Stomach (tissue), 8 donors: ENCODE measurements at regions not wholly inside any gene's neighbourhood (a gene's known extent, or its start where the extent isn't known, plus 50 kb on each side); places are given as distances from the start of the nearest gene placed in this dataset.

Experiments
- DNase-seq, 2 donors: peaks; one replicate each; pipeline versions ENCODE4 v3.0.0 to v3.0.0-alpha.2; 2013 to 2019
- H3K27ac ChIP-seq, 5 donors: fragments of 200-600 bp in 4 of 5; sonication (generic) in 4 of 5; one replicate each; pipeline ENCODE4 v1.5.1; 2013 to 2019; ENCODE audit warnings: mild to moderate bottlenecking in 1 of 5, moderate library complexity in 1 of 5
- H3K27me3 ChIP-seq, 3 donors: fragments of 200-600 bp; sonication (generic); one replicate each; pipeline ENCODE4 v1.5.1; 2017 to 2019; ENCODE audit warnings: mixed run types in 1 of 3
- H3K36me3 ChIP-seq, 4 donors: fragments of 200-600 bp; sonication (generic); 1 replicate in 3 of 4; 2 replicates in 1 of 4; pipeline ENCODE4 v1.5.1; 2016 to 2019
- H3K4me1 ChIP-seq, 4 donors: fragments of 200-600 bp; sonication (generic); one replicate each; pipeline ENCODE4 v1.5.1; 2016 to 2019
- H3K4me3 ChIP-seq, 4 donors: fragments of 200-600 bp; sonication (generic) in 3 of 4; one replicate each; pipeline ENCODE4 v1.5.1; 2016 to 2019; ENCODE audit warnings: mild to moderate bottlenecking in 1 of 4
- H3K9me3 ChIP-seq, 4 donors: fragments of 200-600 bp; sonication (generic); one replicate each; pipeline ENCODE4 v1.5.1; 2016 to 2019
- EP300 ChIP-seq: sonication (generic); formaldehyde crosslinking; IDR thresholded peaks from one replicate; pipeline ENCODE4 v1.6.1; 2017; ENCODE audit warnings: antibody characterized with exemption
- POLR2A ChIP-seq, 4 donors: fragments of 450-650 bp; IDR thresholded peaks; one replicate each; pipeline ENCODE4 v1.6.1; 2016; ENCODE audit warnings: antibody characterized with exemption in 4 of 4, control low read depth in 2 of 4, mild to moderate bottlenecking in 1 of 4, moderate library complexity in 1 of 4
- POLR2AphosphoS5 ChIP-seq, 3 donors: sonication (generic); formaldehyde crosslinking; IDR thresholded peaks; one replicate each; pipeline ENCODE4 v1.6.1; 2016; ENCODE audit warnings: antibody characterized with exemption in 3 of 3
- WGBS, 5 donors: extraction: QIAGEN DNeasy Blood & Tissue Kit in 3 of 5; methylation state at CpG; one replicate each; pipeline versions ENCODE4 v1.1.5 to v1.1.7; 2013 to 2018; 5-methylcytosine and 5-hydroxymethylcytosine counted together
- intact Hi-C: fragments of 100-400 bp; cut with DNase I; formaldehyde crosslinking; loops from one replicate; pipeline ENCODE4 v1.15.1; 2023; ENCODE audit warnings: low total_unique reads
- TF ChIP-seq, protein P1 (sequence below), 7 experiments: fragments of 450-650 bp in 4 of 7; fragments of 200-600 bp in 3 of 7; sonication (generic) in 3 of 7; IDR thresholded peaks; one replicate each; pipeline ENCODE4 v1.5.1; 2016 to 2019; ENCODE audit warnings: antibody characterized with exemption in 7 of 7, control low read depth in 2 of 7, mild to moderate bottlenecking in 1 of 7
- donor health status: healthy with polysubstance abuse.
- donor health status: Bipolar disorder and iron deficiency.
- donor health status: healthy.

DNA sequence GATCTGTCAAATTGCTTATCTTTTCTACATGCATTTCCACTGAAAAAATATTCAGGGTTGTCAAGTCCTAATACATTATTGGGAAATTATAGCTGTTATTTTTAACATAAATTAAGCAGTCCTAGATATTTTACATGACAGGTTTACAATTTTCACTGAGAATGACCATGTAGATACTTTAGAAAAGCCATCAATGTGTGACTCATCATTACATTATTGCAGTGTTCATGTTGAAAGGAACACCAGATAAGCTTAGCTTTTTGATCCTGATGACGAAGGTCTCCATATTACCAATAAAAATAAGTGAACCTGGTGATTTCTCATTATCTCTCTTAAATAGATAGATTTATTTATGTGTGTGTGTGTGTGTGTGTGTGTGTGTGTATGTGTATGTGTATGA lies 529.5 kb upstream of the PCDH15 start:
- H3K27ac ChIP-seq, result no peak overlapping the region
- 54 to 81% (median 68%) methylated on average over 1 of the region's 1 CpG for WGBS, 5 donors
- H3K9me3 ChIP-seq, result no peaks in the 10 kb centered on the region
- intact Hi-C loops, result no loop called here
- no peaks in the 10 kb centered on the region for H3K27me3 ChIP-seq
- no peak overlapping the region for H3K4me3 ChIP-seq
- H3K36me3 ChIP-seq, result no peaks in the 10 kb centered on the region
- H3K4me1 ChIP-seq, result no peaks in the 10 kb centered on the region
- no peak for DNase-seq
- TF ChIP-seq POLR2A (IDR thresholded peaks at IDR 0.05), result no peak
- no peak for TF ChIP-seq POLR2AphosphoS5 (IDR thresholded peaks at IDR 0.05)
- no peak for TF ChIP-seq EP300
- TF ChIP-seq, protein P1, sequence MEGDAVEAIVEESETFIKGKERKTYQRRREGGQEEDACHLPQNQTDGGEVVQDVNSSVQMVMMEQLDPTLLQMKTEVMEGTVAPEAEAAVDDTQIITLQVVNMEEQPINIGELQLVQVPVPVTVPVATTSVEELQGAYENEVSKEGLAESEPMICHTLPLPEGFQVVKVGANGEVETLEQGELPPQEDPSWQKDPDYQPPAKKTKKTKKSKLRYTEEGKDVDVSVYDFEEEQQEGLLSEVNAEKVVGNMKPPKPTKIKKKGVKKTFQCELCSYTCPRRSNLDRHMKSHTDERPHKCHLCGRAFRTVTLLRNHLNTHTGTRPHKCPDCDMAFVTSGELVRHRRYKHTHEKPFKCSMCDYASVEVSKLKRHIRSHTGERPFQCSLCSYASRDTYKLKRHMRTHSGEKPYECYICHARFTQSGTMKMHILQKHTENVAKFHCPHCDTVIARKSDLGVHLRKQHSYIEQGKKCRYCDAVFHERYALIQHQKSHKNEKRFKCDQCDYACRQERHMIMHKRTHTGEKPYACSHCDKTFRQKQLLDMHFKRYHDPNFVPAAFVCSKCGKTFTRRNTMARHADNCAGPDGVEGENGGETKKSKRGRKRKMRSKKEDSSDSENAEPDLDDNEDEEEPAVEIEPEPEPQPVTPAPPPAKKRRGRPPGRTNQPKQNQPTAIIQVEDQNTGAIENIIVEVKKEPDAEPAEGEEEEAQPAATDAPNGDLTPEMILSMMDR (IDR thresholded peaks at IDR 0.05), result no peak

DNA sequence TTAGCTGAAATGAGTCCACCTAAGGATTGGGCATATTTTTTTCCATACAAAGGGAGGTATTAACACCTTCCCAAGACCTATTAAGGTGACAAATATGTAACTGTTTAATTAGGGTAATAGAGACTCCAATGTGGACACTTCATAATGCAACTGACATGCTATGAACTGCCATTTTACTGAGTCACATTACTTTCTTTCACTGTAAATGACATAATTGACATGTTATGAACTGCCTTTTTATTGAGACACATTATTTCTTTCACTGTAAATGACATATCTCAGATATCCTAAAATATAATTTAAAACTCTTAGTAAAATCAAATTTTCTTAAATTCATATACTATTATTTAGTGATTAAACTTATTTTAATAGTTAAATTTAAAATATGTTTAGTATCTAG lies 528.8 kb upstream of the PCDH15 start:
- no peak overlapping the region for H3K27ac ChIP-seq
- H3K36me3 ChIP-seq, result no peaks in the 10 kb centered on the region
- TF ChIP-seq, protein P1 (IDR thresholded peaks at IDR 0.05), result no peak
- no peak for TF ChIP-seq POLR2A (IDR thresholded peaks at IDR 0.05)
- TF ChIP-seq EP300, result no peak
- no peak for TF ChIP-seq POLR2AphosphoS5 (IDR thresholded peaks at IDR 0.05)
- H3K4me3 ChIP-seq, result no peak overlapping the region
- no peak for DNase-seq
- H3K27me3 ChIP-seq, result no peaks in the 10 kb centered on the region
- H3K4me1 ChIP-seq, result no peaks in the 10 kb centered on the region
- no peaks in the 10 kb centered on the region for H3K9me3 ChIP-seq
- intact Hi-C loops, result no loop called here

DNA sequence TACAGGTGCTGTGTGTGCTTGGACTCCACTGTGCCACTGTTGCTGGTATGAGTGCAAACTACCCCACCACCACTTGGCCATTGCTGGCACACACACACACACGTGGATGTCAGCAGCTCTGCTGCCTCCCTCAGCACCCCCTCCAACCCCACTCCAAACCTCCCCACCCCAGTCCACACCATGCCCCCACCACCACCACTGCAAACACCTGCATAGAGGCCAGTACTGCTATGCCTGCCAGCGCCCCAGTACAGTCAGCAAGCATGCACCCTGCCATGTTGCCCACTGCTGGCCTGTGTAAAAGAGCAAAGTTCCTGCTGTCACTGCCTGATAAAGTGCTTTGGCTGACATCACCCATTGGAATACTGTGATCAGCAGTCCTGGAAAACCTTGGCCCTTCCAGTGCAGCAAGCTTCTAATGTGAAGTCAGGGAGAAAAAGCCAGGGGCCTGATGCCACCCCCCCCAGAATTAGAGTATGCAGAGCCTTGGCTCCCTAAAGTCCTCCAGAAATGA lies 519.2 kb upstream of the PCDH15 start:
- H3K27me3 ChIP-seq, result no peaks in the 10 kb centered on the region
- H3K4me3 ChIP-seq, result no peak overlapping the region
- H3K4me1 ChIP-seq, result no peaks in the 10 kb centered on the region
- peaks cover 0 to 10% (median 0%) of the 10 kb centered on the region in 4 donors for H3K9me3 ChIP-seq
- 65 to 82% (median 71%) methylated on average over 1 to 2 of the region's 2 CpGs for WGBS, 5 donors
- H3K36me3 ChIP-seq, result no peaks in the 10 kb centered on the region
- no peak for DNase-seq
- H3K27ac ChIP-seq, result no peak overlapping the region
- intact Hi-C loops, result no loop called here
- TF ChIP-seq, protein P1 (IDR thresholded peaks at IDR 0.05), result no peak
- no peak for TF ChIP-seq POLR2AphosphoS5 (IDR thresholded peaks at IDR 0.05)

DNA sequence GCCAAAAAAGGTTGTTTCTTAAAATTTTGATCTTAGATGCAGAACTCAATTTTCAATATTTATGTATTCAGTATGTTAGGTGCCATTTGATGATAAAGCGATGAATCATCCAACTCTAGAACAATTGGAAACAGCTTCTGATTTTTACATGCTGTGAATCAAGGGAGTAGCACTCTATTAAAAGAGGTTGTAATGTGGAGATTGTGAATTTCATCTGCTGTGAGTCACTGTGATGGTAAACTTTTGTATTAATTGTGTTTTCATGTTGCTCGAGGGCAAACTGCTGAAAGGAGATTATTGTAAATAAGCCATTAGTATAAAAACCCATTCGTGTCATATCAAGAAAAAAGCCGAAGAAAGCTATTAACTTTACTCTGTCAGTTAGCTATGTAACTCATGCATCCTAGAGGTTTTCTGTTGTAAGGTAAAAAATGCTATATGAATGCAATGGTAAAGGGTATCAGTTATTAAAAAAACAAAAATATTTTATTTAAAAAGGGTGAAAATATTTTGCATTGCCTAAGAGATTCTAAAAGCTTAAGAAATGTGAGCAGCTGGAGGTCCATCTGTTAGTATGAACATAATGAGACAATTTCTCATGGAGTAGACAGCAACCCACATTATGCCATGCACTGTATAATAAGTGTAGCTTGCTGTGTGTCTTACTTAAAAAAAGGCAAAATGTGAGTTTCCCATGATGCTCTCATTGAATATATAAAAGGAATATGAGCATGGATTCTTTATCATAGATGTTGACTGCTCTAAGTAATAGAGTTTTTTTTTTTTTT lies 511.0 kb upstream of the PCDH15 start:
- TF ChIP-seq, protein P1 (IDR thresholded peaks at IDR 0.05), result no peak
- TF ChIP-seq POLR2AphosphoS5 (IDR thresholded peaks at IDR 0.05) (no peak), POLR2A (IDR thresholded peaks at IDR 0.05) (no peak), EP300 (no peak)

More for the DNA sequence above, 511.0 kb upstream of the PCDH15 start:
- no peak overlapping the region for H3K4me3 ChIP-seq
- H3K27me3 ChIP-seq, result no peaks in the 10 kb centered on the region
- H3K27ac ChIP-seq, result no peak overlapping the region
- no peak for DNase-seq
- 66 to 80% (median 76%) methylated on average over 4 of the region's 4 CpGs for WGBS, 5 donors
- no peaks in the 10 kb centered on the region for H3K4me1 ChIP-seq
- intact Hi-C loops, result no loop called here
- no peaks in the 10 kb centered on the region for H3K36me3 ChIP-seq
- no peaks in the 10 kb centered on the region for H3K9me3 ChIP-seq
